ENCODE measurements at regions not wholly inside any gene's neighbourhood (a gene's known extent, or its start where the extent isn't known, plus 50 kb on each side); places are given as distances from the start of the nearest gene placed in this dataset.

- H3K27ac ChIP-seq = no peak overlapping the region
- no peaks in the 10 kb centered on the region for H3K9me3 ChIP-seq (ENCODE audit: low read depth, low read length)
- H3K9ac ChIP-seq (ENCODE audit: insufficient read length) = peak overlapping the region; percentile 34
- peak; percentile 48 for DNase-seq (ENCODE audit: low read depth, low spot score)
- no peaks in the 10 kb centered on the region for H3K36me3 ChIP-seq (ENCODE audit: insufficient read depth, low read length)
- no peak overlapping the region for H3K4me3 ChIP-seq
- no peak for TF ChIP-seq EZH2 (IDR thresholded peaks at IDR 0.05)
- TF ChIP-seq FOXP2 (optimal IDR thresholded peaks at IDR 0.05; ENCODE audit: control extremely low read depth, extremely low read length, insufficient read depth) = no peak
- TF ChIP-seq POLR2AphosphoS5 (IDR thresholded peaks at IDR 0.05; ENCODE audit: borderline replicate concordance, low read depth, low read length) = no peak
These were observed 78.8 kb upstream of the DEFB112 start for GRCh38 chr6:50128420-50129005.

- Histone ChIP-seq H3K27ac (no peak overlapping the region), H3K4me3 (no peak overlapping the region), H3K36me3 (ENCODE audit: insufficient read depth, low read length) (no peaks in the 10 kb centered on the region), H3K9ac (ENCODE audit: insufficient read length) (no peak overlapping the region), H3K9me3 (ENCODE audit: low read depth, low read length) (no peaks in the 10 kb centered on the region)
- TF ChIP-seq EZH2 (IDR thresholded peaks at IDR 0.05) (no peak), FOXP2 (optimal IDR thresholded peaks at IDR 0.05; ENCODE audit: control extremely low read depth, extremely low read length, insufficient read depth) (no peak), POLR2AphosphoS5 (IDR thresholded peaks at IDR 0.05; ENCODE audit: borderline replicate concordance, low read depth, low read length) (no peak)
- no peak for DNase-seq (ENCODE audit: low read depth, low spot score)
These were observed 86.2 kb upstream of the DEFB112 start for GRCh38 chr6:50135968-50136367.

DNA sequence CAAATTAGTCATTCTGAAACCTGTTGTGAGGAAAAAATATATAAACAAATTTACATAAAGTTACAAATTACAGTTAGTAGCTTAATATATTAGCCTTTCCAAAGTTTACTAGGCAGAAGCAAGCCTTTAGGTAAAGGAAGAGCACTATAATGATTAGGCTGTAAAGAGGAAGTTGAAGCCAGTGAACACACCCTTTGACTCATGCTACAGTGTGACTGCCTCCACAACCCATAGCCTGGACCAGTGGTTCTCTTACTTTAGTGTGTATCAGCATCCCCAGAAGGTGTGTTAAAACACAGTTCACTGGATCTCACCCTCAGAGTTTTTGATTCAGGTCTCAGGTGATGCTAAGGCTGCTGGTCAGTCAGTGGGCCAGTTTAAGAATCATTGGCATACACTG is 91.4 kb upstream of the DEFB112 start:
- H3K9me3 ChIP-seq (ENCODE audit: low read depth, low read length) = no peaks in the 10 kb centered on the region
- no peak overlapping the region for H3K9ac ChIP-seq (ENCODE audit: insufficient read length)
- no peak overlapping the region for H3K4me3 ChIP-seq
- no peak for DNase-seq (ENCODE audit: low read depth, low spot score)
- no peaks in the 10 kb centered on the region for H3K36me3 ChIP-seq (ENCODE audit: insufficient read depth, low read length)
- no peak overlapping the region for H3K27ac ChIP-seq
- TF ChIP-seq FOXP2 (optimal IDR thresholded peaks at IDR 0.05; ENCODE audit: control extremely low read depth, extremely low read length, insufficient read depth) (no peak), EZH2 (IDR thresholded peaks at IDR 0.05) (no peak), POLR2AphosphoS5 (IDR thresholded peaks at IDR 0.05; ENCODE audit: borderline replicate concordance, low read depth, low read length) (no peak)

DNA sequence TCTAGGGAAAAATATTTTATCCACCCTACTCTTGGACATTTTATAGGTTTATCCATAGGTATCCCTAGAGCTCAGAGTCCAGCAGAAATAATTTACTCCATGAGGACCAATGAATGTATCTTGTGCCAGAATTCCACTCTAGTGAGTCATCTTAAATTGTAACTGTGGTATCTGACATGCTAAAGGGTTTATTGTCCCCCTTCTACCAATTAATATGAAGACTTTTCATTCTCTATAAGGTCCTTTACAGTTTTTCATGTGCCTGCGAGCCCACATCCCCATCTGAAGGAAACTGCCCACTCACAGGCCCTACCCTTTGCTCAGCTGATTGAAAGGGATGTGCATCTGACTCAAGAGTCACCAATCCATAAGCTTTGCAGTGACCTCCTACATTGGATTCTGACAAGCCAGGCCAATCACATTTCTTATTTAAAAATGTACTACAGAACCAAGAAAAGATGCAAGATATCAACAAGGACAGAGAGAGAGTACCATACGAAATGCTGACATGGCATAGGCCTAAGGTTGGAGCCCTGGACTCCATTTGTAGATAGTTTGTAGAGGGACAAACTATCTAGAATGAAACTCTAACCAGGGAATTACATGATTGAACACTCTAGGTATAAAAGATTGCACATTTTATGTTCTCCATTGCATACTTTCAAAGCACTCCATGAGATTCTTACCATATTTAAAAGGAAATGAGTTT is 93.4 kb upstream of the DEFB112 start:
- H3K27ac ChIP-seq = no peak overlapping the region
- TF ChIP-seq POLR2AphosphoS5 (IDR thresholded peaks at IDR 0.05; ENCODE audit: borderline replicate concordance, low read depth, low read length) = no peak
- no peak overlapping the region for H3K4me3 ChIP-seq
- no peaks in the 10 kb centered on the region for H3K9me3 ChIP-seq (ENCODE audit: low read depth, low read length)
- no peak overlapping the region for H3K9ac ChIP-seq (ENCODE audit: insufficient read length)
- no peak for DNase-seq (ENCODE audit: low read depth, low spot score)
- H3K36me3 ChIP-seq (ENCODE audit: insufficient read depth, low read length) = no peaks in the 10 kb centered on the region

DNA sequence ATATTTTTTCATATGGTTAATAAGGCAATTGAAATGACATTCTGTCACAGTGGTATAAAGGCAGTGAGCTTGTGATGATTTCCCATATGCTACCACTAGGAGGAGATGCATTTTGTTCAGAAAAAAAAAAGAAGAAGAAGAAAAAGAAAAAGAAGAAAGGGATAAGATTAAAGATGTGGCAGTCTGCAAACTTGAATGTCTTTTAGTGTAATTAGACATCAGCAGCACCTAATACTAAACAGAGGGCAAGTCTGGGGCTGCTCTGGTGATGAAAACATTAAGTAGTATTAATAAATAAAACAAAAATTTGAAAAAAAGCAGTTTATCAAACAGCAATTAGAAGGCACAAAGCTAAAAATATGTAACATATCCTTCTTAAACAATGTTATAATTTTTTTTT is 95.4 kb upstream of the DEFB112 start:
- no peaks in the 10 kb centered on the region for H3K9me3 ChIP-seq (ENCODE audit: low read depth, low read length)
- no peak for TF ChIP-seq FOXP2 (optimal IDR thresholded peaks at IDR 0.05; ENCODE audit: control extremely low read depth, extremely low read length, insufficient read depth)
- no peak for TF ChIP-seq EZH2 (IDR thresholded peaks at IDR 0.05)
- TF ChIP-seq POLR2AphosphoS5 (IDR thresholded peaks at IDR 0.05; ENCODE audit: borderline replicate concordance, low read depth, low read length) = no peak
- H3K27ac ChIP-seq = no peak overlapping the region
- no peaks in the 10 kb centered on the region for H3K36me3 ChIP-seq (ENCODE audit: insufficient read depth, low read length)
- DNase-seq (ENCODE audit: low read depth, low spot score) = no peak
- no peak overlapping the region for H3K4me3 ChIP-seq
- H3K9ac ChIP-seq (ENCODE audit: insufficient read length) = no peak overlapping the region

DNA sequence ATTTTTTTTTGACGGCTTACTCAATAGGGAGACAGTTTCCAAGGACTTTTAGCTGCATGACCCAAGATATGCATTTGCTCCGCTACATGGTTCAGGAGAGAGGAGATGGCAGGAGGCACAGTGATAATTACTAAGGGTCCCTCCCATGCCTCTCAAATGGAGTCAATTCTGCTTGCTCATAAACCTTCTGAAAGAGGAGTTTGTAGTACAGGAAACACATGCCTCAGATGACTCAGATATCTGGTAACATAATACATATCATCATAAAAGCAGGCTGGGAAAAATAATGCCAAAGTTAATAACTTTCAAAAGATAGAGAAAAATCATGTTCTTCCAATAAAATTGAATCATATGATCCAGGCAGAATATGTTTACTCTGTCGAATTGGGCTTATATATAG is 97.6 kb upstream of the DEFB112 start:
- Histone ChIP-seq H3K27ac (no peak overlapping the region), H3K36me3 (ENCODE audit: insufficient read depth, low read length) (no peaks in the 10 kb centered on the region), H3K9ac (ENCODE audit: insufficient read length) (no peak overlapping the region), H3K9me3 (ENCODE audit: low read depth, low read length) (no peaks in the 10 kb centered on the region), H3K4me3 (no peak overlapping the region)
- DNase-seq (ENCODE audit: low read depth, low spot score) = no peak
- TF ChIP-seq EZH2 (IDR thresholded peaks at IDR 0.05) = no peak
- TF ChIP-seq FOXP2 (optimal IDR thresholded peaks at IDR 0.05; ENCODE audit: control extremely low read depth, extremely low read length, insufficient read depth) = no peak
- TF ChIP-seq POLR2AphosphoS5 (IDR thresholded peaks at IDR 0.05; ENCODE audit: borderline replicate concordance, low read depth, low read length) = no peak

GRCh38 chr6:50180646-50181045 is 130.9 kb upstream of the DEFB112 start:
- TF ChIP-seq POLR2AphosphoS5 (IDR thresholded peaks at IDR 0.05; ENCODE audit: borderline replicate concordance, low read depth, low read length) (no peak), EZH2 (IDR thresholded peaks at IDR 0.05) (no peak), FOXP2 (optimal IDR thresholded peaks at IDR 0.05; ENCODE audit: control extremely low read depth, extremely low read length, insufficient read depth) (no peak)
- Histone ChIP-seq H3K9ac (ENCODE audit: insufficient read length) (no peak overlapping the region), H3K9me3 (ENCODE audit: low read depth, low read length) (no peaks in the 10 kb centered on the region), H3K4me3 (no peak overlapping the region), H3K27ac (no peak overlapping the region), H3K36me3 (ENCODE audit: insufficient read depth, low read length) (no peaks in the 10 kb centered on the region)
- no peak for DNase-seq (ENCODE audit: low read depth, low spot score)

DNA sequence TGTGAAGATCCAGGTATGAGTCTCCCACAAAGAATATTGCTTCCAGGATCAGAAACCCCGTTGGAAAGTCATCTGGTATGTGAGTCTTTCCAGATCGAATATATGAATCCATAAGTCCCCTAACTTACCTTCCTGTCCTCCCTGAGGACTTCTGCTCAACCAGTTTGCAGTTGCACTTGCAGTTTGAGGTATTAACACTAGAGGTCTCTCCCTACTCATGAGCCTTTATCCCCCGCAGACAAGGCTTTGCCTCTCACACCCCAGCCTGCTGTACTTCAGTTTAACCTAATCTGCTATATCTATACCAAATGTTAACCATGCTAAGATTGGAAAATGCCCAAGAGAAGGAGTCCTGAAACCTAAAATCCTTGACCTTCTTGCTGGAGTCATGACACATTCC is 135.3 kb upstream of the DEFB112 start:
- Histone ChIP-seq H3K27ac (no peak overlapping the region), H3K4me3 (no peak overlapping the region), H3K9ac (ENCODE audit: insufficient read length) (no peak overlapping the region), H3K36me3 (ENCODE audit: insufficient read depth, low read length) (no peaks in the 10 kb centered on the region), H3K9me3 (ENCODE audit: low read depth, low read length) (no peaks in the 10 kb centered on the region)
- TF ChIP-seq FOXP2 (optimal IDR thresholded peaks at IDR 0.05; ENCODE audit: control extremely low read depth, extremely low read length, insufficient read depth) (no peak), EZH2 (IDR thresholded peaks at IDR 0.05) (no peak), POLR2AphosphoS5 (IDR thresholded peaks at IDR 0.05; ENCODE audit: borderline replicate concordance, low read depth, low read length) (no peak)
- no peak for DNase-seq (ENCODE audit: low read depth, low spot score)
